ENCODE measurements at regions not wholly inside any gene's neighbourhood (a gene's known extent, or its start where the extent isn't known, plus 50 kb on each side); places are given as distances from the start of the nearest gene placed in this dataset.
A peak's percentile ranks its signal among the peaks of the same experiment; 100 is the strongest.

DNA sequence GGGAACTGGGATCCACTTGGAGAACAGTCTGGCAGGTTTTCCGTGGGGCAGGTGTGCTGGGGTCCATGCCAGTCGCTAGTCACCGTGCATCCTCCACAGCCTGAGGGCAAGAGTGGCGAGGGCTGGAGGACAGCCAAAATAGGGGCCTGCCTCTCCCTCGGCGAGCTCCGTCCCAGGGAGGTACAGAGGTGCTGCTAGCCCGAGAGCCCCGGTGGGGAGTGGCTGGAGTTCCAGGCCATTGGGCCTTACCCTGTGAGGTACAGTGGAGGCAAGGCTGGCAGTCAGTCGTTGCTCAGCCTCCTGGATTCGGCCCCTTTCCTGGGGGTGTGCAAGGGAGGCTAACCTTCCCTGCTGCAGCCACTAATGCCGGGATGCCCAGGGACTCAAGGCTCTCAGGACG lies 406.6 kb downstream of the CMPK2 start:
- intact Hi-C loops (cut with DNase I) = no loop called here
- 38% methylated on average over 1 of the region's 13 CpGs for WGBS (ENCODE audit: insufficient coverage, low coverage, low lambda C conversion rate, missing lambda C conversion rate)

DNA sequence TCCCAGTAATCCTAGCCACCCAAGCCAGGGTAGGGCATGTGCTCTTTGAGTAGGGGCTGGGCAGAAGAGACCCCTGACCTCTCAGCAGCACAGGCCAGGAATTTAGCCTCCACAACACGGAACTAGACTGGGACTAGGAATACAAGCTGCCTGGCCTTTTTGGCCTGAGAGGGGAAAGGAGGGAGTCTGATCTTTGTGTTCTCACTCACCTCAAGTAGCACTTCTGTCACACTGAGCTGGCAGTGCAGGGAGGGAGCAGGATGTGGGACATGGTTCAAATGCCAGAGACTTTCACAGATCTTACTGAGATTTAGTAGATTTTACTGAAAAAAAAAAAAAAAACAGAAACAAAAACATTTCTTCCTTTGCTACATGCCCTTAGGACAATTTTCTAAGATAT lies 395.2 kb downstream of the CMPK2 start:
- 0% methylated on average over 1 of the region's 1 CpG for WGBS (ENCODE audit: insufficient coverage, low coverage, low lambda C conversion rate, missing lambda C conversion rate)
- Histone ChIP-seq H3K36me3 (no peaks in the 10 kb centered on the region), H3K27me3 (no peaks in the 10 kb centered on the region), H3K27ac (no peak overlapping the region), H3K4me3 (no peak overlapping the region), H3K4me1 (no peaks in the 10 kb centered on the region), H3K9me3 (no peaks in the 10 kb centered on the region)
- ATAC-seq = no peak
- no peak for TF ChIP-seq POLR2A (IDR thresholded peaks at IDR 0.05)
- TF ChIP-seq, protein P1, sequence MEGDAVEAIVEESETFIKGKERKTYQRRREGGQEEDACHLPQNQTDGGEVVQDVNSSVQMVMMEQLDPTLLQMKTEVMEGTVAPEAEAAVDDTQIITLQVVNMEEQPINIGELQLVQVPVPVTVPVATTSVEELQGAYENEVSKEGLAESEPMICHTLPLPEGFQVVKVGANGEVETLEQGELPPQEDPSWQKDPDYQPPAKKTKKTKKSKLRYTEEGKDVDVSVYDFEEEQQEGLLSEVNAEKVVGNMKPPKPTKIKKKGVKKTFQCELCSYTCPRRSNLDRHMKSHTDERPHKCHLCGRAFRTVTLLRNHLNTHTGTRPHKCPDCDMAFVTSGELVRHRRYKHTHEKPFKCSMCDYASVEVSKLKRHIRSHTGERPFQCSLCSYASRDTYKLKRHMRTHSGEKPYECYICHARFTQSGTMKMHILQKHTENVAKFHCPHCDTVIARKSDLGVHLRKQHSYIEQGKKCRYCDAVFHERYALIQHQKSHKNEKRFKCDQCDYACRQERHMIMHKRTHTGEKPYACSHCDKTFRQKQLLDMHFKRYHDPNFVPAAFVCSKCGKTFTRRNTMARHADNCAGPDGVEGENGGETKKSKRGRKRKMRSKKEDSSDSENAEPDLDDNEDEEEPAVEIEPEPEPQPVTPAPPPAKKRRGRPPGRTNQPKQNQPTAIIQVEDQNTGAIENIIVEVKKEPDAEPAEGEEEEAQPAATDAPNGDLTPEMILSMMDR (IDR thresholded peaks at IDR 0.05) = no peak
- intact Hi-C loops (cut with DNase I) = no loop called here
- DNase-seq = no peak

More for the DNA sequence above, 406.6 kb downstream of the CMPK2 start:
- H3K4me3 ChIP-seq = no peak overlapping the region
- H3K27me3 ChIP-seq = no peaks in the 10 kb centered on the region
- H3K9me3 ChIP-seq = no peaks in the 10 kb centered on the region
- no peak for TF ChIP-seq POLR2A (IDR thresholded peaks at IDR 0.05)
- TF ChIP-seq, protein P1 (IDR thresholded peaks at IDR 0.05) = no peak
- no peak for DNase-seq
- no peak overlapping the region for H3K27ac ChIP-seq
- ATAC-seq = peak in 1 of 4 donors; percentile 47
- no peaks in the 10 kb centered on the region for H3K36me3 ChIP-seq
- no peaks in the 10 kb centered on the region for H3K4me1 ChIP-seq

DNA sequence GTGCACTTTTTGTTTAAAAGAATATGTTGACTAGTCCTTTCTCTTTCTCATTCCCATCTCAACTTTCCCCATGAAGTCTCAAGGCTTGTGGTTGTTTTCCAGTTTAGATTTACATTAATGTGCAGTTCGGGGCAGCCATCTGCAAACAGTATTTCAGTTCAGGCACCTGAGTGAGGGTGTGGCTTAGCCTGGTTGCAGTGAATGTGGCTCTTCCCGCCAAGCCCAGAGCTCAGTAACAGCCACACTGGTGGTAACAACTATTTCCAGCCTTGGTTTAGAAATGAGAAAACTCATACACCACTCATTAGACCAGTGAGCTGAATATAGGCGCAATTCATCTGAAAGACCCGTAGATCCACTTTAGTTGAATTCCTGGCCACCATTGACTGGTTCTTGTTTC lies 394.3 kb downstream of the CMPK2 start:
- ATAC-seq = no peak
- 44% methylated on average over 3 of the region's 4 CpGs for WGBS (ENCODE audit: insufficient coverage, low coverage, low lambda C conversion rate, missing lambda C conversion rate)
- DNase-seq = no peak

DNA sequence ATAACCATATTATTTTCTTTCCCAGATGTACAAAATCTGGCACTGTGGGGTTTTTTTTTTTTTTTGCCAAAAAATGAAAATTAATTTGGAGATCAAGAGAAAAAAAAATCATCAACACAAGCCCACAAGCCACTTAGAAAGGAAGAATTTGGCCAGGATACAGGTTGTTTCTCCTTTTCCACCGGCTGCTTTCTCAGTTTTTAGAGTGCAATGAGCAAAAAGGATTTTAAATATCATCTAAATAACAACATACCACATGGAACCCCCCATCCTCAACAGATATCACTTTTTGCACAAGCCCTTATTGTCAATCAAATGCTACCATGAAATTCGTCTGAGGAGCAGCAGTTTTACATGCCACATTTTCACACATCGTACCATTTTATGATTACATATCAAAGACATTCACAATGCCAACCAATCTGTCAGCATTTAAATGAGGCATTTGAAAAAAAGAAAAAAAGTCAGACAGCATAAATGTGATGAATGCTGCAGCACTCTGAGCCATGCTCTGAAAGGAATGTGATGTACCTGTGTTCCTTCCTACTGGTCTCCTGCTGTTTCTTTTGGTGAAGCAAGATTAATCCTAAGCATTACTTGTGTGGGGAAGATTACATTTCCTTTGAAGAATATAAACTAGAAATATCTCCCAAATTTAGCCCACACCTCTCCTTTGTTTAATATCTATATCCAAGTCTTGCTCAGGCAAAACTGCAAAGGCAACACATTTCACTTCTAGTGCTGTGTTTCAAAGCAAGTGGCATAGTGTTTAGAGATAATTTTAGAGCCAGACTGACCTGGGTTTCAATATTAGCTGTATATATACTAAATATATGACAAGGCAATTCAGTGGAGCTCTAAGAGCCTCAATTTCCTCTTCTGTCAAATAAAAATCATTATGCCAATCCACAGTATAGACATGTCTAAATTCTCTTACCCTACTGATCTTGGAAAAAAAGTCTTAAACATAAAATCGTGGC lies 391.3 kb downstream of the CMPK2 start:
- intact Hi-C loops (cut with DNase I) = no loop called here
- no peak overlapping the region for H3K4me3 ChIP-seq
- H3K36me3 ChIP-seq = no peaks in the 10 kb centered on the region
- no peak for DNase-seq
- ATAC-seq = no peak
- H3K27me3 ChIP-seq = no peaks in the 10 kb centered on the region
- H3K4me1 ChIP-seq = no peaks in the 10 kb centered on the region
- H3K9me3 ChIP-seq = no peaks in the 10 kb centered on the region
- TF ChIP-seq, protein P1 (IDR thresholded peaks at IDR 0.05) = no peak
- no peak for TF ChIP-seq POLR2A (IDR thresholded peaks at IDR 0.05)
- H3K27ac ChIP-seq = no peak overlapping the region
- WGBS (ENCODE audit: insufficient coverage, low coverage, low lambda C conversion rate, missing lambda C conversion rate) = 34% methylated on average over 4 of the region's 4 CpGs

More for the DNA sequence above, 394.3 kb downstream of the CMPK2 start:
- Histone ChIP-seq H3K27ac (no peak overlapping the region), H3K27me3 (no peaks in the 10 kb centered on the region), H3K9me3 (no peaks in the 10 kb centered on the region), H3K4me3 (no peak overlapping the region), H3K36me3 (no peaks in the 10 kb centered on the region), H3K4me1 (no peaks in the 10 kb centered on the region)
- intact Hi-C loops (cut with DNase I) = no loop called here
- TF ChIP-seq POLR2A (IDR thresholded peaks at IDR 0.05) = no peak
- TF ChIP-seq, protein P1 (IDR thresholded peaks at IDR 0.05) = no peak

All from right lobe of liver (tissue), 6 donors.